M059J (cell line): ENCODE measurements at regions not wholly inside any gene's neighbourhood (a gene's known extent, or its start where the extent isn't known, plus 50 kb on each side); places are given as distances from the start of the nearest gene placed in this dataset.
"Not testable (repeated sequence)": the region's sequence is repeated elsewhere in the genome, so short reads cannot be mapped to it uniquely, and the experiment has no call there.

Experiments used
- DNase-seq: peaks from one replicate; pipeline ENCODE4 v3.0.0-alpha.2; 2012; ENCODE audit warnings: low read depth

GRCh38 chr7:153190452-153190851 is 430.9 kb downstream of the ACTR3B start:
- no peak for DNase-seq

DNA sequence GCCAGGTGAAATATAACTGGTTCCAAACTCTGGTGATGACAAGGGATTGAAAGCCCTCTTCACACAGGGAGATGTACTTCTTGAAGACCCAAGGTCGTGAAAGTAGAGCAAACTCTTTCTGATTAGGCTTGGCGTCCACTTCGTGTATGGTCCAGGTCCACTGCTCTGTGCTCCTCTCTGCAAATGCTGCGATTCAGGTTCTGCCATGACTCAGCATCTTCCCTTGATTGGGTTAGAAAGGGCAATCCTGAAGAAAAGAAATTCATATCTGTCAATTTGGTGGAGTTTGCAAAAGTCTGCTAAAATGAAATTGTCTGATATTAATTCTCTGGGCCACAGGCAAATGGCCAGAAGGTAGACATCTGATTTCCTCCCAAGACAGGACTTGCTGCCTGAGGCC is 431.4 kb downstream of the ACTR3B start:
- DNase-seq = no peak

DNA sequence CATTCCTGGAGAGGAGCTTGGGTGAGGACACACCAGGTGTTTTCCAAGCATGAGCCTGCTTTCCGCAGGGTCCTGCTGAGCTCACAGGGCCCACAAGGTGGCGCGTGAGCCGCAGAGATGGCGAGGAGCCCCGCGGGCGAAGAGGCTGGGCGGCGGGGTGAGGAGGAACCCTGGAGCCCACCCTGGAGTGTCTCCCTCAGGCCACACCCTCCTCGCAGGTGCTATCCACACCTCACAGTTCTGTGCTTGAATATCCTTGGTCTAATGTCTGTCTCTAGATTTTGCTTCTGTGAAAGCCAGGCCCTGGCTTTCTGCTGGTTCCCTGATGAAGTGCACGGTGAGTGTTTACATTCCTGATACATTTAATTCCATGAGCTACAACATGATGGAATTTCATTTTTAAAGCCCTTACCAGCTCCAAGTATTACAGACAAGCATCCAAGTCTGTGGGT is 433.6 kb downstream of the ACTR3B start:
- no peak for DNase-seq

DNA sequence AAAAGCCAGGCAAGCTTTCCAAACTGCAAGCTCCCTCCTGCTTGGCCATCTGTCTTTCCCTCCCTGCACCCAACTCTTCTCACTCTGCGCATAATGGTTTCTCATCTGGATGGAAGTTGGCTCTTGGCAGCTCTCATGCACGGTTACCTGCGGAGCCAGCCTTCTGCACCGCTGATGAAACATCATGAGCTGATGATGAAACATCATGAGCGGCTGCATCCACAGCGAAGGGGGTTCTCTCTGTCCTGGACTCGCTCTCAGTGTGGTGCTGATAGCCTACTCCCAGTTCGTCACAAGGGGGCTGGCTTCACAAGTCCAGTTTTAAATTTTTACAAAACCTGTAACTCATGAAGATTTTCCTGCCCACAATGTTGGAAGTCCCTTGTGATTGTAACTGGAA is 457.5 kb downstream of the ACTR3B start:
- DNase-seq = no peak

DNA sequence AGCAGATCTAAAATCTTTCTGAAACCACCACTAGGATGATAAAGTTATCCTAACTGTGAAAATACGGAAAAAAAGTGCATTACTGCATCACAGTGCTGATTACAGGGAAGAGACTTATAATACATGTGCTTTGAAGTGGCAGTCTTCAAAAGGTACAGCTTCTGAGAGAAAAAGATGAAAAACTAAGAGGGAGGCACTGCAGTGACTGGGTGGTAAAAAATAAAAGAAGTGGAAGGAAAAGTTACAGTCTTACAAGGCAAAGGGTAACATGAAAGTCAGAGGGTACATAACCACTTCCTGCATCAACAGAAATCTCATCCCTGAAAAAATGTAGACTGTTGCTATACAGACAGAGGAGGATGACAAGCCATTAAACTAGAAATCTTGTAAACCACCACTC is 465.3 kb downstream of the ACTR3B start:
- DNase-seq = no peak

DNA sequence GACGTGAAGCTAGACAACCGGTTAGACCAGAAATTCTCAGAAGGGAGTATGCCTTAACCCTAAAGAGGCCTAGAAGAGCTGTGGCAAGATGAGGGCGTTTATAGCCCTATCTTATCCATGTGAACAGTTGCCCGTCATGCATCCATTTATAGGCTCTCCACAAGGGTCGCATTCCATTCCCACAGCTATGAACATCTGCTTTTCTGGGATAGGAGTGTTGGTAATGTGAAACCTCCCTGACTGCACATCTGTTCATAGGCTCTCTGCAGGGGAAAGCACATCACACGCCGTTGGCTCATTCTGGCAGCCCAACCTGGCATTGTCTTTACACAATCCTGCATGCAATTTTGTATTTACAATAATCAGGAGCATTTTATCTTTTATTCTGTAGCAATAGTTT is 485.6 kb downstream of the ACTR3B start:
- DNase-seq = not testable (repeated sequence)

DNA sequence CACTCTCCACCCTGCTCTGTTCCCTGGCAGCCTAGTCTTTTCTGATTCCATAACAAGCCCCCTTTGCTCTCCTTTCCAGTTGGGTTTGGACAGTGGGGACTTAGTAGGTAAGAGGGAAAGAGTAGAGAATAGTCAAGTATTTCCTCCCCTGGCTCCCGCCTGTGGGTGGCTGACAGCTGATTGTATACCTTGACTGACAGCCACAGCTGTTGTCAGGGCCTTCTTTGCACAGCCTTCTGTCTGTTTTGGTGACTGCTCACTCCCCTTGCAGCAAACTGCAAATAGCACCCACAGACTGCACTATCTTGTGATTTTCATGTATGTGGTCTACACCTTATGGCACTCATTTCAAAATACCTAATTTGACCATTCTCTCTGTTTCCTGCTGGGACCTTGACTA is 486.3 kb downstream of the ACTR3B start:
- DNase-seq = no peak

- no peak for DNase-seq
Measured at GRCh38 chr7:153247926-153248325, 488.4 kb downstream of the ACTR3B start.

GRCh38 chr7:153258686-153259085 is 499.1 kb downstream of the ACTR3B start:
- no peak for DNase-seq

DNA sequence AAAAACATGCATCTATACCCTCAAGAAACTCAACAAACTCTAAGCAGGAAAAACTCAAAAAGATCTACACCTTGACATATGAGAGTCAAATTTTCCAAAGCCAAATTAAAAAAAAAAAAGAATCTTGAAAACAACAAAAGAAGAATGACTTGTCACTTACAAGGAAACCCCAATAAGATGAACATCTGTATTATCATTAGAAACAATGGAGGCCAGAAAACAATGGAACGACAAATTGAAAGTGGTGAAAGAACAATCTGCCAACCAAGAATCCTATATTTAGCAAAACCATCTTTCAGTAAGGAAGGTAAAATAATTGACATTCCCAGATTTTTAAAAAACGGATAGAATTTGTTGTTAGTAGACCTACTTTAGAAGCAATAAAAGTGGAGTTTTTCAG is 516.8 kb downstream of the ACTR3B start:
- no peak for DNase-seq

DNA sequence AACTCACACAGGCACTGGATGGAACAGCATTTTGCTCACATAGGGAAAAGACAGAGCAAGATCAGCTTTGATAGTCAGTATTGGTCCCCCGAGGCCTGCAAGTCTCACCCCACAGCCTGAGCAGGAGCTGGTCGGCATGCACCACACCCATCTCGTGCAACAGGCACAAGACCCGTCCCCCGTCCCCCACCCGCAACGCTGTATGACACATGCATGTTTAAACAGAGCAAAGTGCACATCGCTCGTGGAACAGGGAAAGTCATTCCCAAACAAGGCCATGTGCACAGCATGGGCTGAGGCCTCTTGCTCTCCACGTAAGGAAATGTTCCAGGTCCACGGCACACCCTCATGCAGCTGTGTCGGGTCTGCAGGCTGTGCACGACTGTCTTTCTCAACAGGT is 527.2 kb downstream of the ACTR3B start:
- DNase-seq = no peak

GRCh38 chr7:153290066-153290465 is 530.5 kb downstream of the ACTR3B start:
- DNase-seq = no peak

DNA sequence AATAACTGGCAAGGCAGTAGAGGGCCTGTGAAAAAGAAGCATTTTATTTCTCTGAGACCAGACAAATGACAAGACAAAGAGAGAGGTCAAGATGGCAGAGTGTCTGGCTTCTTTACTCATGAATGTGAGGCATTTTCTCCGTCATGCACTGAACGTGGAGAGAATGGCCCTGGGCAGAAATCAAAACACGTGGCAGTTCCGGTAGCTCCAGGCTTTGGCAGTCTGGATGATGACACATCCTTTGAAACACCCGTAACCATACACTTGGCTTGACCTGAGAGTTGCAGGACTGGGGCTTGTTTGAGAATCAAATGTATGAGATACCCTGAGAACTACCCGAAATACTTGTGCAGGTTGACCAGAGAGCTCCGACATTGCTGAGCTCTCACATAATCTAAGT is 537.6 kb downstream of the ACTR3B start:
- DNase-seq = no peak

DNA sequence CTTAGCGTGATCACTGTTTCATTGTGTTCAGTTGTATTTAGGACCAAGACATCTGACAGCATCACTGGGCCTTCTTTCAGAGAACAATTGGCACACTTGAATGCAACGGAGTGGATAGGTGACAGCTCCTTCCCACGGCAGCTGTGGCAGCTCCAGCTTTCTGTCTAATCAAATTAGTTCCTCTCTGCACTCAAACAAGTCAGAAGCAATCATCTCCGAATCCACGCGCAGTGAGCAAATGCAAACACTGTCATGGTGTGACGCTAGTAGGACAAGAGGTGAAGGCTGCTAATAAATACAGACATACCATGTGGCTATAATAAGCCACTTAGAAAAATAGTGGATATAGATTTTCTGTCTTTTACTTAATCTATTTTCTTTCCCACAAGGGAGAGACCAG is 542.4 kb downstream of the ACTR3B start:
- DNase-seq = no peak

GRCh38 chr7:153320005-153320404 is 560.5 kb downstream of the ACTR3B start:
- no peak for DNase-seq

GRCh38 chr7:153320681-153321080 is 561.1 kb downstream of the ACTR3B start:
- no peak for DNase-seq

- DNase-seq = no peak
Measured at GRCh38 chr7:153322991-153323390, 563.4 kb downstream of the ACTR3B start.

GRCh38 chr7:153324094-153324493 is 564.5 kb downstream of the ACTR3B start:
- DNase-seq = no peak

DNA sequence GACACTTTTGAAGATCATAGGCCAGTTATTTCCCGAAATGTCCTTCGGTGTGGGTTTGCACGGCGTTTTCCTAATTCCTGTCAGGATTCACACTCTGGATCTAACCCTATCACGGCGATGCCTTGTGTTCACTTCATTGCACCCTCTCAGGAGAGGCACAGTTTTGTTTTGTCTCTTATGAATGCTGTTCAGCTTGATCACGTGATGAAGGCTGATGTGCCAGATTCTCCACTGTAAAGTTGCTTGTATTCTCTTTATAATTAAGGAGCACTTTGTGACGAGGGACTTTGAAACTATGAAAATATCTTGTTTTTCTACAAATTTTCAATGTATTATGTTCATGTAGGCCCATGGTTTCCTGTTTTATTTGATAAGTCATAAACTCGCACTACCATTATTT is 568.1 kb downstream of the ACTR3B start:
- DNase-seq = no peak

DNA sequence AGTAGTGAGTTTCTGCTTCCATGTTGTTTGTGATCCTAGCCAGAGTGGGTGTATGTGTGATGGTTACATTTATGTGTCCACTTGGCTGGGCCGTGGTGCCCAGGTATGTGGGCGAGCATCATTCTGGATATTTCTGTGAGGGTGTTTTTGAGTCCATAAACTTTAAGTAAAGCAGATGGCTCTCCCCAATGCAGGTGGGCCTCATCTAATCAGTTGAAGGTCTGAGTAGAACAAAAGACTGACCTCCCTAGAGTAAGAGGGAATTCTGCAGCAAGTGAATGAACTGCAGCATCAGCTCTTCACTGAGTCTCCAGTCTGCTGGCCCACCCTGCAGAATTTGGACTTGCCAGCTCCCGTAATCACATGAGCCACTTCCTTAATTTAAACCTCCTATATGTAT is 571.9 kb downstream of the ACTR3B start:
- no peak for DNase-seq

DNA sequence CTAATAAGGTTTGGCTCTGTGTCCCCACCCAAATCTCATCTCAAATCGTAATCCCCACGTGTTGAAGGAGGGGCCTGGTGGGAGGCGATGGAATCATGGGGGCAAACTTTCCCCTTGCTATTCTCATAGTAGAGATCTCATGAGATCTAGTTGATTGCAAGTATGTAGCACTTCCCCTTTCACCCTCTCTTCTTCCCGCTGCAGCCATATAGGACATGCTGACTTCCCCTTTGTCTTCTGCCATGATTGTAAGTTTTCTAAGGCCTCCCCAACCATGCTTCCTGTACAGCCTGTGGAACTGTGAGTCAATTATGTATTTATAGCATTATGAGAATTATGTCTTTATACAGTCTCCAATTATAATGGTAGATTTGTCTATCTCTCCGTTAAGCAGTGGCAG is 594.5 kb downstream of the ACTR3B start:
- DNase-seq = no peak

DNA sequence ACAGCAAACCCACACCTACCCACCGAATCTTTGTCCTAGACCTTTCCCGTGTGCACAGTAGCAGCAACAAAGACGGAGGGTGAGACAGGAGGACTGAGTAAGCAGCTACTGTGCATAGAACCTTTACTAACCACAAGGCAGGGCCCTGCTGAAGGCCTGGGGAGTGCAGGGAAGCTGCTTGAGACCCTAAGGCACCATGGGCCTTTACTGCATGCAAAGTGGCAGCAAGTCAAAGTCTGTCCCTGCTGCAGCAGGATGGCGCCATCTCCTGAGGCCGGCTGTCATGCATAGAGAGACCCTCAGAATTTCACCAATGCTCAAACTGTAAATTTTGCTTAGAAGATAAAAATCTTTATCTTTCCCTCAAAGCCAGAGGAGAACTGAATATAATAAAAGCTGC is 610.5 kb downstream of the ACTR3B start:
- no peak for DNase-seq

DNA sequence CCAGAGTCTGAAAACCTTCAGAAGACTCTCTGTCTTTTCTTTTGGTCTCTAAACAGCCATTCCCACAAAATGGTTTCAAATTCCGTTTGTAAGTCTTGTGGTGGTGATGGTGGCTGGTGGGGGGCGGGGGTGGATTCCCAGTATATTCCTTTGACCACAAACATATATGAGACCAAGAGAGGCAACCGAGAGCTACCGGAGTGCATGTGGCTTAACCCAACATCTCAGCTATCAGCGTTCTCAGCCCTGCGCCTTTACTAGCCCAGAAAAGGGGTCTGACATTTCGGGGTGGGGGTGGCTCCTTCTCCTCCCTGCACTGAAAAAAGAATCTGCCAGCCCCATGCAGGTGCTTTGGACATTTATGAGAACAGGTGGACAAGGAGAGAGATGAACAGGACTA is 621.1 kb downstream of the ACTR3B start:
- no peak for DNase-seq

GRCh38 chr7:153381275-153382040 is 621.9 kb downstream of the ACTR3B start:
- DNase-seq = no peak
